CD4-positive, alpha-beta T cell treated with Interleukin-6 for 4 hours (primary cell): ENCODE measurements at regions not wholly inside any gene's neighbourhood (a gene's known extent, or its start where the extent isn't known, plus 50 kb on each side); places are given as distances from the start of the nearest gene placed in this dataset.
"Not testable (repeated sequence)": the region's sequence is repeated elsewhere in the genome, so short reads cannot be mapped to it uniquely, and the experiment has no call there.

Experiments
- DNase-seq: peaks from one replicate; pipeline ENCODE4 v3.0.0-alpha.2; 2020; ENCODE audit warnings: mixed read lengths

DNA sequence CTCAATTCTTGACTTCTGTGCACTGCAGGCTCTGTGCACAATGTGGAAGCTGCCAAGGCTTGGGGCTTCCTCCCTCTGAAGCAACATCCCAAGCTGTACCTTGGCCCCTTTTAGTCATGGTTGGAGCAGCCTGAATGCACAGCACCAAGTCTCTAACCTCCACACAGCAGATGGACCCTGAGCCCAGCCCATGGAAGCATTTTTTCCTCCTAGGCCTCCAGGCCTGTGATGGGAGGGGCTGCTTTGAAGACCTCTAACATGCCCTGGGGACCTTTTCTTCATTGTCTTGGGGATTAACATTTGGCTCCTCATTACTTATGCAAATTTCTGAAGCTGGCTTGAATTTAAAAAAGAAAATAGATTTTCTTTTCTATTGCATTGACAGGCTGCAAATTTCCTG is 385.8 kb downstream of the LRRC70 start:
- no peak for DNase-seq

DNA sequence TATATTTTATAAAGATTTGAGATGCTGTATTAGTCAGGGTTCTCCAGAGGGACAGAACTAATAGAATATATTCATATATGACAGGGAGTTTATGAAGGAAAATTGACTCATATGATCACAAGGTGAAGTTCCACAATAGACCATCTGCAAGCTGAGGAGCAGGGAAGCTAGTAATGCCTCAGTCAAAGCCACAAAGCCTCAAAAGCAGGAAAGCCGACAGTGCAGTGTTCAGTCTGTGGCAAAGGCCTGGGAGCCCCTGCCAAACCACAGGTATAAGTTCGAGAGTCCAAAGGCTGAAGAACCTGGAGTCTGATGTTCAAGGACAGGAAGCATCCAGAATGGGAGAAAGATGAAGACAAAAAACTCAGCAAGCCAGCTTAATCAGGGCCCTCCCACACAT is 382.2 kb downstream of the LRRC70 start:
- no peak for DNase-seq

DNA sequence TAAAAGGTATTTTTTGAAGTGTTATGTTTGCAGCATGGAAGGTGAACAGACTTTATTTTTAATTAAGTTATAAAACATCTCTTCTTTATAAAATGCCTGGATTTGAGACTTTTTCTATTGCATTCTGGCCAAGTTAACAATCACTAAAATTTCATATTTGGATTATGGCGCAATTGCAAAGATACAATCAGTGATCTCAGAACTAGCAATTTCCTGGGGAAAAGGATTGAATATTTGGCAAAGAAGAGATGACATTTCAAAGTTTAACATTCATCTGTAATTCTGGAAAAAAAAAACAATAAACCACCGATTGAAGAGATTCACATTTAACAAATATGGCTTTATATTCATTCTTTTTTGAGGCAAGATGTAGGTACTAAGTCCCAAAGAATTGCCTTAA is 378.0 kb downstream of the LRRC70 start:
- no peak for DNase-seq

DNA sequence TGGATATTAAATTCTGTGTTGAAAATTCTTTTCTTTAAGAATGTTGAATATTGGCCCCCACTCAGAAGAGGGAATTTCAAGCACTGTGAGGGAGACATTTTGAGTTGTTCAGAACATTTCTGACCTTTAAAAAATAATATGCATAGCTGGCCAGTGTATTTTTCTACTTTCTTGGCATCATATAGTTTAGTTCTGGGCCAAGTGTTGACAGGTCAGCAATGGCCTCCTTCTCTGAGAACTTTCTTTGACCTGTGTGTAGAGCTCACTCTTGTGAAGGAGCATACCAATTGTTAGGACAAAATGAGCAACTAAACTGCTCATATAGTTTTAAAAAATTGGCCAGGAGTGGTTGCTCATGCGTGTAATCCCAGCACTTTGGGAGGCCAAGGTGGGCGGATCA is 376.0 kb downstream of the LRRC70 start:
- DNase-seq: no peak

DNA sequence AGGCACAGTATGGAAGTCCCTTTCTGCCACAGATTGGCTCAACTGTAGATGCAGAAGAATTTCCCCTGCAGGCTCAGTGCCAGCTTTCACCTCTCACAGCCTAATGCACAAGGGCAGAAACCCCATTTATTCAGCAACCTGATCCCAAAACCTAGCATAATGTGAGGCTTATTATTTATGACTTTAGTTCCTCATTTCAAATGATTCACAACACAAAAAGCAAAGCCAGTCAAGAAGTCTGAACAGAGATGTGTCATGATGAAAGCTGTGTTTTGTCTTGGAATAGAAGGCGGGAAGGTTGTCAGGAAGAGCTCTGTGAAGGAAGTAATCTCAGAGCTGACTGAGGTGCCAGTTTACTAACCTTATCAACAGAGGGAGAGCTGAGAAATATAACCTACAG is 369.7 kb downstream of the LRRC70 start:
- DNase-seq: no peak

DNA sequence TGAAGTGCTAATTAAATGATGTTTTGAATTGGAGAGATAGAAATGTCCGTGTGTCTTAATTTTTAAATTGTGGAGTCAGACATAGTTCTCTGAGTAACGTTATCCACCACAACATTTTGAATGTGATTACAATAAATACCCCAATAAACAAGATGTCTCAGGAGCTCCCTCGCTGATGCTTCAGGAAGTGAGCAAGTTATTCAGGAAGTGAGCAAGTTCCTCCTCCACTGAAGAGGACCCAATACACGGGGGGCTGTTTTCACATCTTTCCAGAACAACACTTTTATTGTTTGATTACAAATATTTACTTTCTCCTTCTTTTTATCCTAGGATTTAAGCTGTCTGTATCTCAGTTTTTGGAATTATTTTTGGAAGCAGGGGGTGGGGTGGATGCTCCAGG is 363.8 kb downstream of the LRRC70 start:
- DNase-seq: no peak

DNA sequence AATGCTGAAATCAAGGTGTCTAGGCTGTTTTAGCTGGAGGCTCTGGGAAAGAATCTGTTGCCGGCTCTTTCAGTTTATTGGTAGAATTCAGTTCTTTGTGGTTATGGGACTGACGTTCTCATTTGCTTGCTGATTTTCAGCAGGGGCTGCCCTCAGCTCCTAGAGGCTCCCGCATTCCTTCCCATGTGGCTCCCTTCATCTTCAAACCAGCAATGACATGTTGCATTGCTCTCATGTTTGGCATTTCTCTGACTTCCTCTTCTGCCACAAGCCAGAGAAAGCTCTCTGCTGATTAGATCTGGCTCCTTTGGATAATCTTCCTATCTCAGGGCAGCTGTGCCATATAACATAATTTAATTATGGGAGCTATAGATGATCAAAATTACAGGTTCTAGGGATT is 360.3 kb downstream of the LRRC70 start:
- DNase-seq: no peak

DNA sequence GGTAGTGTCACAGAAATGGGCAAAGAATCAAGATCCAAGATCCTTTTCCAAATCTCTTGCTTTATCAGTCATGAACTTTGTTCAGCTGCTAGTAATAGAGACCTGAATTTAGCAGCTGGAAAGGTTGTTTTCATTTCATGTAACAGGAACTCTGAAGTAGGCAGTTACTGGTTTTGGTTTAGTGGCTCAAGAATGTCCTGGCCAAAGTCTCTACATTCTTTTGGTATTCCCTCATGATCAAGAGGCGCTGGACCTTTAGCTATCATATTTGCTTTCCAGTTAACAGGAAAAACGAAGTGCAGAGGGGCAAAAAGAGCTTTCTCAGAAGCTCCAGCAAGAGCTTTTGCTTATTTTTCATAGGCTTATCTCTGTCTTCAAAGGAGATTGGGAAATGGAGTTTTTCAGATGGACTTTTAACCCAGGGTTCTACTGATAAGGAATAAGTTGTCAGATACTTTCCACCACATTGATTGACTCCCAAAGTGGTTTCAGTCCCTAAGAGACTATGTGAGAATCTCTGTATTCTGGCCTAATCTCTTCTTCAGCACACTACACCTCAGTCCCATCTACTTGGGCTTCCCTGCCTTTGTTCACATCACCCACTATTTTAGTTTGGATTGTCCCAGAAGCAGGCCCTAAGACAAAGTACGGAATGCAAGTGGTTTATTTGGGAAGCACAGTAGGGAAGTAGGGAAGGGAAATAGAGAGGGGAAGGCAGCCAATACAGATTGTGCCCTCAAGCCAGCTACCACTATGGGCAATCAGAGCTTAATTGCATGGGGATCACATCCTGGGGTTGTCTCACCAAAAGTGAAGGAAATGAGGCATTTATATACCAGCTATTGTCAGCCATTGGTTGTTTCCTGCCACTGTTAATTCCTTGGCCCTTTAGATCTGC is 359.3 kb downstream of the LRRC70 start:
- DNase-seq: no peak

DNA sequence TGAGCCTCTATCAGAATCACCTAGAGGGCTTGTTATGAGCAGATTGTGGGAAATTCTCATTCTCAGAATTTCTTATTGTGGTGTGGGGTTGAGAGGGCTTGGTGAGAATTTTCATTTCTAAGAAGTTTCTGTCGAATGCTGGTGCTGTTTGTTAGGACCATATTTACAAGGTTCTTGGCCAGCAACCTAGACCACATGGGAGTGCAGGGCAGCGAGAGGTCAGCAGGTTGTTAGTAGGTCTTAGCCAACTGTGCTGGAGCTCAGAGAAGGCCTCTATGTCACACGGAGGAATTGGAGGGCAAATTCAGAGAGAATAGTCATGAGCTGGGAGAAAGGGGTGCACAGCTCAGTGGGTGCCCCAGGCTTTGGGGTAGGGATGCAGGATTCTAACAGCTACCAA is 357.0 kb downstream of the LRRC70 start:
- no peak for DNase-seq

DNA sequence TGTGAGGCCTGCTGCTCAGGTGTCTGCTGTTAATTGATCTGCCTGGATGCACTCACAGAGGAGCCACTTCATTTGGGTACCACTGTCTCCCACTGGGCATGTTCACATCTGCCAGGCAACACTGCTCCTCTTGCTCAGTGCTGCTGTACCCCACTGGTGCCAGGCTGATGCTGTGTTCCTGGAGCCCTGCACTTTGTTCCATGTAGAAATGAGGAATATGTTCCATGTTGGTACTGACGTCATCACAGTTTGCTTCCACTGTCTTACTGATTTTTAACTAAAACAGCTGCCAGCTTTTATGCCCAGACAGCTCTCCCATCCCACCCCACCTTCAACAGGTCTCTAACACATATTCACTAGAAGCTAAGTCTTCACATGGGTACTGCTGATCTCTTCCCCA is 355.7 kb downstream of the LRRC70 start:
- DNase-seq: no peak

DNA sequence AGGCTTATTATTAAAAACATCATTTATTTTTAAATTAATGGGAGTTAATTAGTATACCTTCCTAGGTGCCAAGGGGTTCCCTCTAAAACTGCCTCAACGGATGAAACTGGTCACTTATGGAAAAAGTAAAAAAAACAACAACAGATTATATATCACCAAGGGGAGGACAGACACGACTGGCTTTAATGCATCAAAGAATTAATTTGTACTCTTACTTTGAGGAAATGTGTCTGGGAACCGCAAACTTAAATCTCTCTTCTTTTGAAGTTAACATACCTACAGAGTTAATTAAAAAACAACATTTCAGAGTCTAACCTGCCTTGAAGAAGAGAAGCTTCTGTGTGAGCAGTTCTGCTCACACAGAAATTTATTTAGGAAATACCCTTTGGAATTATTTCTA is 354.6 kb downstream of the LRRC70 start:
- no peak for DNase-seq

DNA sequence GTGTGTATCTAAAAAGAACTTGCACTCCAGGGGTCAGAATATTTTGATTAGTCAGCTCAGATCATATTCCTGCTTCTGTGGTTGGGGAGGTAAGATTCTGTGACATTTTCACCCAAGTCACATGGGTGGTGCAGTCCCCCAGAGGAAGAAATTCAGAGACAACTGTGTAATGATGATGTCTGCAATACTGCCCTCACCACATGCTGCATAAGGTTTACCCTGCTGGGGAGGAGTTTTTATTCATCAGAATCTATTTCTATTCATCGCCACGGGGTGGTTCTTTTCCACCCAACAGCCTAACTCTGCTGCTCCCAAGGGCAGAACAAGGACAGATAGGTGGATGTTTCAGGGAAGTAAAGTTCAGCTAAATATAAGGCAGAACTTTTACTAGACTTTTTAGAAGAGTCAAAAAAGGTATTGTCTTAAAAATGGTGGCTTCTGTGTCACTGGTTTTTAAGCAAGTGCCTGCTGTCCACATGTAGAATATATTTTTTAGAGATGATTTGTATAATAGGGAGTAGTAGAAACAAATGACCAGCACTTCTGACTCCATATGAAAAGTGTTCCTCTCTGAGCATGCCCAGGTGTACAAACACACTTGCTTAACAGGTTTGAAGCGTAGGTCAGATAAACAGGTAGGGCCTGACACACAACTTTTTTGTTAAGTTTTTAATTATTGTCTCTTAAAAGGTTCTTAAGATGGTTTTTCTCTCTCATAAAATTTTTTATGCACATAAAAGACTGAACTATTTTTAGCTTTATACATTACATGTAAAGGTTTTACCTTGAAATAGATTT is 352.7 kb downstream of the LRRC70 start:
- no peak for DNase-seq

DNA sequence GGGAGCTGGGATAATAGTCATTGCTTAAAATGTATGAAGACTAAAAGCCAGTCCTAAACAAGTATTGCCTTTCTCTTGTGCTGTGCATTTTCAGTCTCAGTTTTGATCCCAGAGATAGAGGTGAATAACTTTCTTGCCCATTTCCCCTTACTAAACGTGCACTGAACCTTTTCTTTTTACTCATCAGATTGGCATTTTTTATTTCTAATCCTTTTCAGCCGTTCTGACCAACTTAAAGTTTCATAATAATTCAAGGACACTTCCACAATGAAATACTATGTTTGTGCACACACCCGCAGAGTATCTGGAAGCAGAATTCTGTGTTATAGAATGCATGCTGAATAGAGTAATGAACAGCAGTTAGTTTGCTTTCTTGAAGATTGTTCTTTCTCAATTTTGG is 343.6 kb downstream of the LRRC70 start:
- no peak for DNase-seq

DNA sequence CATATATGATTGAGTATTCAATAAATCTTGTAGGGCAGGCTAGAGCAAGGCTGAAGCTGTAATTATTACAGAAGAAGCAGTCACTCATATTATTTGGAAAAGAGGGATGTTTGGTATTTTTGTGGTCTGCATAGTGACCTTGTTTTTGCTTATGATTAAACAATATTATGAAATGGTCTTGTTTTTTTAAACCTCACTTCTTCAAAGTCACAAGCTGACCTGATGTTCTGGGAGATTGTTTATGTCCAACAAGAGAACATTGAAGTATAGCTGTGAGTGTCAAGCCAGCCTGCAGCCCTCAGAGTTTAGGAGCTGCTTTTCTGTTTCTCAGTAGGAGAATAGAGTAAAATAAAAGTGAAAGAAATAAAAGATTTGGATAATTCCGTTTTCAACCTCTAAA is 342.2 kb downstream of the LRRC70 start:
- no peak for DNase-seq

DNA sequence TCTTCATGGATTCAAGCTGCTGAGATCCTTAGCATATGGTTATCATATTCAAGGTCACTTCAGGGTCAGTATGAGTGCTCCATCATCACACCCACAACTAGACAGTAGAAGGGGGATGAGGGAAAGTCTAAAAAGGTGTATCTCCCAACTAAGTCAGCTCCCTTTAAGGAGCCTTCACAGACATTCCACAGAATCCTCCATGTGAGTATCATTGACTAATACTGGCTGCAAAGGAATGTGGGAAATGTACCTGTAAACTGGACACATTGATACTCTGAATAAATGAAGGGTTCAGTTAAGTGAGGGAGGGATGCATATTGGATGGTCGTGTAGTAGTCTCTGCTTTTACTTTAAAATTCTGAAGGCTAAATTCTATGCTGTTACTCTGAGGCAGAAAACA is 330.7 kb downstream of the LRRC70 start:
- no peak for DNase-seq

DNA sequence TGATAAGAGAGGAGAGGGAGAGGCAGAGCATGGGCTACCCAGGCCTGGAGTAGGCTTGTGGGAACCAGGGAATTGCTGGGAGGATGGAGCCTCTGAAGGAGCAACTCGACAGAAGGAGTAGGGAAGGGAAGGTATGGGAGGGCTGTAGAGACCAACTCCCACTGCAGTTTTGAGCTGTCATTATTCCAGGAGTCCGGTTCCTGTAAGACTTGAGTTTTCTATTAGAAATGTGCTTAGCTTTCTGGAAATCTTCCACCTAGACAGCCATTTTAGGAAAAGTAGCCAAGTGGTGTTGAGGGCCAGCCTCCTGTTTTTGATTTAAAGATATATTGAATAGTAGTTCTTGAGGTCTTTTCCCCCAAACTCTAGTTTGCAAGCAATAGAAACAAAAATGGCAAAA is 323.5 kb downstream of the LRRC70 start:
- no peak for DNase-seq

DNA sequence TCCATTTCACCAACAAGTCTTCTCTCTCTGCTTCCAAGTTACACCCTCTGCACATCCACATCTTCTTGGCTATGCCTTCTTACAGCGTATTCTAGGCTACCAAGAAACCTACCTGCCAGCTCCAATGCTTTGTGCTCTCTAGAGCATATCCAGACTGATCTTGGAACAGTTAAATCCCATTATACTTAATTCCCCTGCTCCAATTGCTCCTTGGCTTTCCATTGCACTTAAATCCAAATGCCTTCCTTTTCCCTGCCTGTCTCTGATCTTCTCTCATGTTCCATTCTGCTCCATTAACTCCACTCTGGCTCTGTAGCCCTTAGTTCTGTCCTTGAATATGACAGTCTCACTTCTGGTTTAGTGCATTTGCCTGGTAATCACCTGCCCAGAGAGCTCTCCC is 322.4 kb downstream of the LRRC70 start:
- DNase-seq: no peak

DNA sequence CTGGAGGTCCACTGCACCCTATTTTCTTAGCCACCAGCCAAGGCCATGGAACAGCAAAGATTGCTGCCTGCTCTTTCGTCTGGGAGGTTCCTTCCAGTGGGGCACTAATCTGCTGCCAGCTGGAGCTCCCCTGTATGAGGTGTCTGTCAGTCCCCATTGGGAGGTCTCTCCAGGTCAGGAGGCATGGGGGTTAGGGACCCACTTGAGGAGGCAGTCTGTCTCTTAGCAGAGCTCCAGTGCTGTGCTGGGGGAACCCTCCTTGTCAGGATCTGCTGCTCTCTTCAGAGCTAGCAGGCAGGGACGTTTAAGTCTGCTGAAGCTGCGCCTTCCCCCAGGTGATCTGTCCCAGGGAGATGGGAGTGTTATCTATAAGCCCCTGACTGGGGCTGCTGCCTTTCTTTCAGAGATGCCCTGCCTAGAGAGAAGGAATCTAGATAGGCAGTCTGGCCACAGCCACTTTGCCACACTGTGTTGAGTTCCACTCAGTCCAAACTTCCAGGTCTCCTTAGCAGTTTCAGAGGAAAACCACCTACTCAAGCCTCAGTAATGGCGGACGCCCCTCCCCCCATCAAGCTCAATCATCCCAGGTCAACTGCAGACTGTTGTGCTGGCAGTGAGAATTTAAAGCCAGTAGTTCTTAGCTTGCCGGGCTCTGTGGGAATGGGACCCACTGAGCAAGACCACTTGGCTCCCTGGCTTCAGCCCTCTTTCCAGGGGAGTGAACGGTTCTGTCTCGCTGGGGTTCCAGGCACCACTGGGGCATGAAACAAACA is 317.7 kb downstream of the LRRC70 start:
- DNase-seq: no peak

DNA sequence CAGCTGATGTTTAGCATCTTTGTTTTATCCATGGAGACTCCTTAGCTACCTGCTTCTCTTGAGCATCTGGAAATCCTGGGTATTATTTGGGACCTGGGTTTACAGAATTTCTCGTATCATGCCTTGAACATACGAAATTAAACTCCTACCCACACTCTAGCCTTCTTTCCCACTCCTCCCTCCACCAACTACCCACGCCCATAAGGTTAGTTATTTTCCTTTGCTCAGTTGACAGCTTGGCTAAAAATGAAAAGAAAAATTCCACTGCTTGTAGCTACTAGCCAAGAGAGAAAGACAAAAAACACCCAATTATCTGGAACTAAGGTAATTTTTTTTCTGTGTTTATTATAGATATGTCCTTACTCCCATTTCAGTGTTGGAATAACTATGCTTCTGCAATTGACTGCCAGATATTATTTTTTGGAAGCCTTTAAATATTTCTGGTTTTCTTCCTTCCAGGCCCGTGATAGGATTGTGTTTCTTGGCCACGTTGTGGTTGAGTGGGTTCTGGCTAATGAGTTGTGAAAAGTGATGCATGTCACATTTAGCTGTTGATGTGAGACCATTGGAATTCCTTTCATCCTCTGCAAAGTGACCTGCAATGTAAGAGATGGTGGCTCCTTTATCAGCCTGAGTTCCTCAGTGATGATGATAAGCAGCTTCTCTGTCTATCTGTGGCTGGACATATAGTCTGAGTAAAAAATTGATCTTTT is 308.1 kb downstream of the LRRC70 start:
- no peak for DNase-seq

DNA sequence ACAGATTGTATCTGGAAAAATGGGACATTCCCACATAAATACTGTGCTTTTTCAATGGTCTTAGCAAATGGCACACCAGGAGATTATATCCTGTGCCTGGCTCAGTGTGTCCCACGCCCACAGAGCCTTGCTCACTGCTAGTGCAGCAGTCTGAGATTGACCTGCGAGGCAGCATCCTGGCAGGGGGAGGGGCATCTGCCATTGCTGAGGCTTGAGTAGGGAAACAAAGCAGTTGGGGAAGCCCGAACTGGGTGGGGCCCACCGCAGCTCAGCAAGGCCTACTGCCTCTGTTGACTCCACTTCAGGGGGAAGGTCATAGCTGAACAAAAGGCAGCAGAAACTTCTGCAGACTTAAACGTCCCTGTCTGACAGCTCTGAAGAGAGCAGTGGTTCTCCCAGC is 258.7 kb downstream of the LRRC70 start:
- DNase-seq: not testable (repeated sequence)

DNA sequence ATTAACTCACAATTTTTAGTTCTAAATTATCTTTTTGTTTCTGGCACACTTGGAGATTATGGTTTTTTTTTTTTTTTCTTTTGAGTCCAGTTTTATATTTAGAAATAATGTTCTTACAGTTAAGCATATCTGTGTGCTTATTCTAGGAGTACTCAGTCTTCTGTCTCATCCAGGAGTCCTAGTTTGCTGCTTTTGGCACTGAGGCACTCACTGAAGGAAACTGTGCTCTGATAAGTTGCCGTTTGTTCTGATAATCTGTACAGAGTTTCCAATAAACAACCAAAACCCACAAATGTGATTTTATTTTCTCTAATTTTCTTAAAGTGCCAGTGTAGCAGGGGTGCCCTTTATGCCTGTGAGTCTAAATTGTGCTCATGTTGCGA is 251.0 kb downstream of the LRRC70 start:
- no peak for DNase-seq

DNA sequence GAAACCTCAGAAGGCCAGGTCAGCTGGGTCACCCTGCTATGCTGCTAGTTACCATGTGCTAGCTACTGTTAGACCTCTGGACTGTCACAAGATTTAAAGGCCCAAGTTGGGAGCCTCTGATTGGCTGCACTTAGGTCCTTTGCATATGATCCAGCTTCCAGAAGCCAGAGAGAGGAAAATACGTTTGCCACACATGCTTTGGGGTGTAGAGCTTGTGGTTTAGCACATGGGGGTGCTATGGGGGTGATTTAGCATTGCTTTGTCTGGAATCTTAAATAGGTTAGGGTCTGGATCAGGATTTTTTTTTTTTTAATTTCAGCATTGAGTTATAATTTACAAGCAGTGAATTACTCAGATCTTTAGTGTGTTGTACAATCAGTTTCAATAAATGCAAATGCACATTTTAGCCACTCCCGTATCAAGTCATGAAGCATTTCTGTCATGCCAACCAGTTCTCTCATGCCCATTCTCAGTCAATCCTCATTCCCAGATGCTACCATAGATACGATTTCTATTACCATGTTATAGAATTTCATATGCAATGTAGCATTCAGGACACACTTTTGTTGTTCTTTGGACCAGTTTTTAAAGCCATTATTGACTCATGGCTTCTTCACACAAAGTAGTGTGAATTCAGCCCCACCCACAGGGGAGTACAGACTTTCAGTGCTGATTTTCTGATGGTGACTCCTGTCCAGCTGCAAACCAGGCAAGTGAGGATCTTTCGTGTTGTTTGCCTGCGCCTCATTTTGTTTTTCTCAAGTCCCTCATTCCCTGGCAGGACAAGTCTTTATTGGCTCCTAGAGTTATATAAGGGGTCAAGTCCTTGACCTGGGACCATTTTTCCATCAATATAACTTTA is 250.4 kb downstream of the LRRC70 start:
- no peak for DNase-seq
